HepG2 (cell line): ENCODE measurements at regions not wholly inside any gene's neighbourhood (a gene's known extent, or its start where the extent isn't known, plus 50 kb on each side); places are given as distances from the start of the nearest gene placed in this dataset.

Source experiments
- ATAC-seq: fragments of 200-7000 bp; cut with Tn5 transposase; 3 replicates; pipeline ENCODE4 v1.9.1; 2020; ENCODE audit warnings: mild to moderate bottlenecking, moderate library complexity
- BruUV-seq: library from RNA; stranded (reverse); fragments of 400-500 nt; replicated peaks from 2 replicates; lab custom pipeline; 2021; lab: Mats Ljungman, UMichigan
- CTCF ChIA-PET: fragments of 300-600 bp; formaldehyde crosslinking; extraction: SDS; loops from one replicate; lab custom pipeline; 2021; ENCODE audit warnings: low total read pairs, inconsistent platforms, low intra/inter-chr PET ratio; lab: Yijun Ruan, JAX
- POLR2A ChIA-PET: fragments of 350-600 bp; sonication (Branson Sonifier 250); formaldehyde crosslinking; loops from one replicate; lab custom pipeline; 2020; ENCODE audit warnings: antibody characterized with exemption, inconsistent platforms; lab: Yijun Ruan, JAX
- DNase-seq: peaks from one replicate; pipeline ENCODE4 v3.0.0-alpha.2; 2015; ENCODE audit warnings: low spot score
- FAIRE-seq: peaks from 3 replicates; lab custom pipeline; 2011; peaks lifted over from hg19 to GRCh38; lab: Jason Lieb, UNC
- H2AFZ ChIP-seq: one replicate; pipeline ENCODE4 v1.6.1; 2011; ENCODE audit warnings: low read length, inconsistent platforms
- H3K27ac ChIP-seq: fragments of 300-600 bp; 3 replicates; pipeline ENCODE4 v1.8.0; 2011; ENCODE audit warnings: mixed run types, mild to moderate bottlenecking, mixed read lengths, low read length, inconsistent platforms; ENCODE audit not compliant: insufficient read depth; ENCODE audit errors: extremely low read length
- H3K27me3 ChIP-seq, 2 experiments: fragments of 200-600 bp in 1 of 2; 2 replicates in 1 of 2; 3 replicates in 1 of 2; pipeline versions ENCODE4 v1.6.0 to v1.8.0; 2011; ENCODE audit warnings: low read length in 2 of 2, mild to moderate bottlenecking in 2 of 2, moderate library complexity in 2 of 2, inconsistent platforms in 1 of 2; ENCODE audit not compliant: insufficient read depth in 2 of 2, control insufficient read depth in 1 of 2
- H3K36me3 ChIP-seq, 2 experiments: fragments of 200-600 bp in 1 of 2; replicated peaks in 1 of 2; 2 replicates in 1 of 2; 3 replicates in 1 of 2; pipeline versions ENCODE4 v1.5.1 to v1.8.0; 2011; ENCODE audit warnings: low read length in 2 of 2, inconsistent platforms in 1 of 2; ENCODE audit not compliant: insufficient read depth in 2 of 2, control insufficient read depth in 1 of 2
- H3K4me1 ChIP-seq: 2 replicates; pipeline ENCODE4 v1.5.1; 2012; ENCODE audit warnings: low read length, inconsistent platforms; ENCODE audit not compliant: insufficient read depth
- H3K4me2 ChIP-seq: 2 replicates; pipeline ENCODE4 v1.6.0; 2011; ENCODE audit warnings: low read depth, low read length, inconsistent platforms
- H3K4me3 ChIP-seq, 3 experiments: fragments of 200-600 bp in 1 of 3; sonication (generic), shearing (Covaris generic) in 1 of 3; replicated peaks in 1 of 3; 2 replicates each; pipeline ENCODE4 v1.5.1; 2011 to 2016; ENCODE audit warnings: low read length in 3 of 3, inconsistent platforms in 2 of 3, low read depth in 2 of 3, mild to moderate bottlenecking in 2 of 3, control low read depth in 1 of 3, mixed read lengths in 1 of 3; ENCODE audit not compliant: insufficient read depth in 1 of 3
- H3K79me2 ChIP-seq: one replicate; pipeline ENCODE4 v1.6.1; 2011; ENCODE audit warnings: low read length, inconsistent platforms; ENCODE audit not compliant: insufficient read depth
- H3K9ac ChIP-seq: 2 replicates; pipeline ENCODE4 v1.6.0; 2011; ENCODE audit warnings: mild to moderate bottlenecking, low read depth, low read length, inconsistent platforms; ENCODE audit not compliant: insufficient read depth
- H3K9me3 ChIP-seq: 2 replicates; pipeline ENCODE4 v1.5.1; 2012; ENCODE audit warnings: mild to moderate bottlenecking, low read length
- H4K20me1 ChIP-seq: 2 replicates; pipeline ENCODE4 v1.6.0; 2011; ENCODE audit warnings: inconsistent platforms, mild to moderate bottlenecking, low read length, moderate library complexity; ENCODE audit not compliant: insufficient read depth
- DDIT3 ChIP-seq: sonication (generic); formaldehyde crosslinking; IDR thresholded peaks from 2 replicates; pipeline ENCODE4 v1.4.0; 2020; ENCODE audit warnings: mild to moderate bottlenecking, missing genetic modification reagents
- E2F2 ChIP-seq: sonication (generic); formaldehyde crosslinking; IDR thresholded peaks from 2 replicates; pipeline ENCODE4 v1.4.0; 2020; ENCODE audit warnings: missing genetic modification reagents, borderline replicate concordance
- ELK4 ChIP-seq: sonication (generic); formaldehyde crosslinking; IDR thresholded peaks from 2 replicates; pipeline ENCODE4 v1.9.0; 2021; ENCODE audit warnings: missing genetic modification reagents, borderline replicate concordance
- GLI4 ChIP-seq: sonication (generic); formaldehyde crosslinking; IDR thresholded peaks from 2 replicates; pipeline ENCODE4 v1.5.1; 2020; ENCODE audit warnings: missing genetic modification reagents, mild to moderate bottlenecking, moderate library complexity, borderline replicate concordance
- KDM1A ChIP-seq: IDR thresholded peaks from 2 replicates; pipeline ENCODE4 v1.6.1; 2016; ENCODE audit warnings: missing compliant biosample characterization
- MED1 ChIP-seq: sonication (generic); formaldehyde crosslinking; IDR thresholded peaks from 2 replicates; pipeline ENCODE4 v1.4.0; 2020; ENCODE audit warnings: missing genetic modification reagents
- MEF2D ChIP-seq: sonication (generic); formaldehyde crosslinking; IDR thresholded peaks from 2 replicates; pipeline ENCODE4 v1.5.1; 2020; ENCODE audit warnings: mild to moderate bottlenecking, missing genetic modification reagents
- NCOA2 ChIP-seq: sonication (generic); formaldehyde crosslinking; IDR thresholded peaks from 2 replicates; pipeline ENCODE4 v1.8.0; 2022; ENCODE audit warnings: inconsistent platforms
- SETDB1 ChIP-seq: sonication (generic); formaldehyde crosslinking; IDR thresholded peaks from 2 replicates; pipeline ENCODE4 v1.5.1; 2020; ENCODE audit warnings: missing genetic modification reagents, mild to moderate bottlenecking, borderline replicate concordance
- SRSF1 ChIP-seq: fragments of 200-400 bp; formaldehyde crosslinking; optimal IDR thresholded peaks from 2 replicates; pipeline ENCODE3; 2017; ENCODE audit warnings: mild to moderate bottlenecking, low read depth, low read length, moderate library complexity
- ZKSCAN5 ChIP-seq: sonication (generic); formaldehyde crosslinking; IDR thresholded peaks from 2 replicates; pipeline ENCODE4 v1.5.1; 2020; ENCODE audit warnings: mild to moderate bottlenecking, missing genetic modification reagents
- ZNF431 ChIP-seq: sonication (generic); formaldehyde crosslinking; IDR thresholded peaks from 2 replicates; pipeline ENCODE4 v1.9.0; 2022; ENCODE audit warnings: missing genetic modification reagents, low read depth, mild to moderate bottlenecking, borderline replicate concordance
- ZNF446 ChIP-seq: sonication (generic); formaldehyde crosslinking; IDR thresholded peaks from 2 replicates; pipeline ENCODE4 v1.5.0; 2020; ENCODE audit warnings: mild to moderate bottlenecking, missing genetic modification reagents
- WGBS: methylation state at CpG from one replicate; pipeline ENCODE4 v1.1.6; 2017; ENCODE audit warnings: low lambda C conversion rate; 5-methylcytosine and 5-hydroxymethylcytosine counted together
- in situ Hi-C: cut with HindIII; loops from 2 replicates; pipeline ENCODE4 v1.10.0; 2017; ENCODE audit warnings: low pct_unique_long_range_greater_than_20kb; ENCODE audit not compliant: extremely low pct_ligation_motif_present
- intact Hi-C: fragments of 100-400 bp; cut with micrococcal nuclease; formaldehyde crosslinking; loops from one replicate; pipeline ENCODE4 v1.10.0; 2022; ENCODE audit not compliant: unreplicated experiment

GRCh38 chr7:106795084-106795876 is 69.8 kb upstream of the PIK3CG start:
- FAIRE-seq, result no peak

More at GRCh38 chr7:106795084-106795876, 69.8 kb upstream of the PIK3CG start:
- Histone ChIP-seq H3K27me3 (no peaks in the 10 kb centered on the region; a peak in 1 of 5 replicates), H3K9me3 (peaks cover 3% of the 10 kb centered on the region; the same call in 1 of the 2 replicates), H3K36me3 (no peaks in the 10 kb centered on the region), H2AFZ (no peak overlapping the region), H3K4me3 (no peak overlapping the region), H3K4me2 (no peak overlapping the region), H3K79me2 (no peaks in the 10 kb centered on the region), H4K20me1 (no peaks in the 10 kb centered on the region), H3K27ac (no peak overlapping the region), H3K4me1 (no peaks in the 10 kb centered on the region), H3K9ac (no peak overlapping the region)
- POLR2A ChIA-PET, result no interaction called here
- BruUV-seq, result no TSS peak
- in situ Hi-C loops, result no loop called here
- intact Hi-C loops, result loop anchor here (10.0 kb wide), 1 partner anchor 930 kb away; no protein-coding TSS in a partner anchor
- ATAC-seq (no peak), DNase-seq (no peak)
- TF ChIP-seq DDIT3, result no peak
- no peak for TF ChIP-seq GLI4 (CRISPR knock-in tag)
- TF ChIP-seq ZKSCAN5, result no peak
- no peak for TF ChIP-seq ZNF446 (CRISPR knock-in tag)
- no peak for TF ChIP-seq ELK4
- TF ChIP-seq MEF2D (CRISPR knock-in tag), result no peak
- no peak for TF ChIP-seq SRSF1
- TF ChIP-seq MED1 (CRISPR knock-in tag), result no peak
- TF ChIP-seq KDM1A (CRISPR knock-in tag), result no peak
- no peak for TF ChIP-seq ZNF431
- TF ChIP-seq SETDB1 (CRISPR knock-in tag), result no peak
- no peak for TF ChIP-seq NCOA2
- no peak for TF ChIP-seq E2F2 (CRISPR knock-in tag)
- WGBS, result 49% methylated on average over 5 of the region's 6 CpGs
- CTCF ChIA-PET, result no interaction called here
